ENCODE measurements at regions not wholly inside any gene's neighbourhood (a gene's known extent, or its start where the extent isn't known, plus 50 kb on each side); places are given as distances from the start of the nearest gene placed in this dataset.

DNA sequence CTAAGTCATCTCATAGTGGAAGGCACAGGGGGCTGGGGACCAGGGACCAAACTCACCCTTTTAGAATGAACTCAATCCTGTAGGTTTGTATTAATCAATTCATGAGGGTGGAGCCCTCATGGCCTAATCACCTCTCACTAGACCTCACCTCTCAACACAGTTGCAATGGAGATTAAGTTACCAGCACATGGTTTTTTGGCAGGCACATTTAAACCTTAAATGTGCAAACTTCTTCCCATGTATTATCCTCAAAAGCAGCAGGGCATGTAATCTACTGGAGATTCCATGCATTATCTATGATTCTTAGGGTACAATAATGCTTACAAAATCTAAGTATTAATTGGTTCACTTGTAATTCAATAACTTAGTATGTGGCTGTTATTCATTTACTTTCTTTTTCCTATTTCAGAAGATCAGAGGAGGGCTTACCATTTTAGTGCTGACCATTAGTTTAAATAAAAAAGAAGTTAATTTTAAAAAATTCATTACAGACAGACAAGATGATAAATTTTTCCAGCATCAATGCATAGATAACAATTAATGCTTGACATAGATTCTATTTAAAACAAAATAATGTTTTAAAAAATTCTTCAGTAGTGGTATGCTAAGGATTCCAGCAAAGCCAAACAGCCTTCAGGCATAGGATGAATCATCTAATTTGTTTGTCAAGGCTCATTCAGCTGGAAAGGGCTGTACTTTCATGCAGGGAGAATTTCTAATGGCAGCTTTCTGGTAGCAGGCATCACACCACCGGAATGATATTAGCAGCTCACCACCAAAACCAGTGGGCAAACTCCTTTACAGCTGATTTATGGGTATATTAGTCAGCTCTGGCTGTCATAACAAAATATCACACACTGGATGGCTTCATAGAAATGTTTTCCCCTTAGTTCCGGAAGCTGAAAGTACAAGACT is 124.6 kb upstream of the ZNF648 start (continued):
- TF ChIP-seq ATF3 (IDR thresholded peaks at IDR 0.05): no peak
- no peak for TF ChIP-seq RAD21 (IDR thresholded peaks at IDR 0.05; ENCODE audit: low read depth)
- no peak for TF ChIP-seq SRF (IDR thresholded peaks at IDR 0.05; ENCODE audit: low read depth)
- TF ChIP-seq SP1 (IDR thresholded peaks at IDR 0.05; ENCODE audit: low read depth): peak; percentile 57

DNA sequence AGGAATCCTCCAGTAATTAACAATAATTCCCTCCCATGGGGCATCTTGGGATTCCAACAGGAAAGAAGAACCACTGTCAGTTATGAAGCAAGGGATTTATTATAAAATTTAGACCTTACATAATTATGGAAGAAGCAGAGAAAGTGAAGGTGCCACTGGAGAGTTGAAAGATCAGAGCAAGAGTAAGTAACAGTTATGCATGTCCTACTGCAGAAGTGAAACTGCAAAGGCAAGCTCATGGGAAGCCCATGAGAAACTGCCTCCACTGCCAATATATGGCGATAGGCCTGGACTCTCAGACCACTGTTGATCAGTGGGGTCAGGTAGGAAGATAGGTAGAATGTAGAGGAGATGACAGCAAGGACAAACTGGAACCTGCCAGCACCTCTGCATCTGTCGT is 123.6 kb upstream of the ZNF648 start:
- POLR2A ChIA-PET: no interaction called here
- no peak overlapping the region for H3K4me2 ChIP-seq (ENCODE audit: low read length)
- H3K27ac ChIP-seq (ENCODE audit: low read depth, low read length): no peak overlapping the region
- TF ChIP-seq EZH2phosphoT487 (IDR thresholded peaks at IDR 0.05; ENCODE audit: borderline replicate concordance): no peak
- TF ChIP-seq CEBPB (IDR thresholded peaks at IDR 0.05; ENCODE audit: low read depth): no peak
- no peak for TF ChIP-seq TCF7L2 (IDR thresholded peaks at IDR 0.05; ENCODE audit: borderline replicate concordance, extremely low read depth, insufficient read depth, insufficient read length)
- no peak for TF ChIP-seq POLR2AphosphoS5 (IDR thresholded peaks at IDR 0.05; ENCODE audit: low read depth, low read length)
- no TSS peak for BruUV-seq (replicated peaks)
- no peaks in the 10 kb centered on the region for H3K9me3 ChIP-seq (ENCODE audit: control insufficient read depth in 1 of 2, insufficient read depth in 1 of 2, low read depth in 1 of 2, low read length in 2 of 2)
- no peaks in the 10 kb centered on the region for H3K27me3 ChIP-seq (ENCODE audit: insufficient read depth, low read length)
- no peaks in the 10 kb centered on the region for H3K36me3 ChIP-seq (ENCODE audit: control insufficient read depth in 1 of 2, insufficient read depth in 2 of 2, low read length in 2 of 2)
- peaks cover 15 to 25% of the 10 kb centered on the region in 2 experiments; a peak in 3 of 4 replicates for H3K4me1 ChIP-seq (ENCODE audit: control insufficient read depth in 1 of 2, insufficient read depth in 2 of 2, low read length in 2 of 2)
- H3K79me2 ChIP-seq (ENCODE audit: insufficient read depth, low read length): no peaks in the 10 kb centered on the region
- CTCF ChIA-PET: no interaction called here
- no peak overlapping the region for H3K9ac ChIP-seq (ENCODE audit: low read length)
- DNase-seq (ENCODE audit: low read depth, low spot score): no peak
- no peaks in the 10 kb centered on the region for H4K20me1 ChIP-seq (ENCODE audit: insufficient read depth)
- intact Hi-C loops (cut with micrococcal nuclease): no loop called here
- no peak for ATAC-seq
- H2AFZ ChIP-seq (ENCODE audit: low read depth, low read length, poor library complexity, severe bottlenecking): no peak overlapping the region
- no peak overlapping the region for H3K4me3 ChIP-seq (replicated peaks in 1 of 2; ENCODE audit: low read depth in 1 of 2, low read length in 2 of 2)
- RAD21 ChIA-PET (ENCODE audit: low non-redundant PET in 1 of 2, low total read pairs in 2 of 2, uncharacterized antibody in 2 of 2, unreplicated experiment in 2 of 2): no interaction called here
- H3K9me2 ChIP-seq (ENCODE audit: insufficient read depth): no peaks in the 10 kb centered on the region

Data from HCT116 (cell line).